SU-DHL-6 (cell line): ENCODE measurements at regions not wholly inside any gene's neighbourhood (a gene's known extent, or its start where the extent isn't known, plus 50 kb on each side); places are given as distances from the start of the nearest gene placed in this dataset.

ENCODE experiments used
- CTCF ChIP-seq: fragments of 200-600 bp; sonication (generic); IDR thresholded peaks from one replicate; pipeline ENCODE4 v1.5.1; 2017; ENCODE audit warnings: antibody characterized with exemption, mild to moderate bottlenecking, low read length, moderate library complexity; ENCODE audit not compliant: insufficient read depth, poor library complexity, severe bottlenecking
- EZH2phosphoT487 ChIP-seq: fragments of 200-600 bp; sonication (generic), shearing (Covaris generic); conservative IDR thresholded peaks from 2 replicates; pipeline ENCODE4 v1.6.1; 2018; ENCODE audit warnings: mild to moderate bottlenecking, antibody characterized with exemption, low read length, moderate library complexity, mixed read lengths

DNA sequence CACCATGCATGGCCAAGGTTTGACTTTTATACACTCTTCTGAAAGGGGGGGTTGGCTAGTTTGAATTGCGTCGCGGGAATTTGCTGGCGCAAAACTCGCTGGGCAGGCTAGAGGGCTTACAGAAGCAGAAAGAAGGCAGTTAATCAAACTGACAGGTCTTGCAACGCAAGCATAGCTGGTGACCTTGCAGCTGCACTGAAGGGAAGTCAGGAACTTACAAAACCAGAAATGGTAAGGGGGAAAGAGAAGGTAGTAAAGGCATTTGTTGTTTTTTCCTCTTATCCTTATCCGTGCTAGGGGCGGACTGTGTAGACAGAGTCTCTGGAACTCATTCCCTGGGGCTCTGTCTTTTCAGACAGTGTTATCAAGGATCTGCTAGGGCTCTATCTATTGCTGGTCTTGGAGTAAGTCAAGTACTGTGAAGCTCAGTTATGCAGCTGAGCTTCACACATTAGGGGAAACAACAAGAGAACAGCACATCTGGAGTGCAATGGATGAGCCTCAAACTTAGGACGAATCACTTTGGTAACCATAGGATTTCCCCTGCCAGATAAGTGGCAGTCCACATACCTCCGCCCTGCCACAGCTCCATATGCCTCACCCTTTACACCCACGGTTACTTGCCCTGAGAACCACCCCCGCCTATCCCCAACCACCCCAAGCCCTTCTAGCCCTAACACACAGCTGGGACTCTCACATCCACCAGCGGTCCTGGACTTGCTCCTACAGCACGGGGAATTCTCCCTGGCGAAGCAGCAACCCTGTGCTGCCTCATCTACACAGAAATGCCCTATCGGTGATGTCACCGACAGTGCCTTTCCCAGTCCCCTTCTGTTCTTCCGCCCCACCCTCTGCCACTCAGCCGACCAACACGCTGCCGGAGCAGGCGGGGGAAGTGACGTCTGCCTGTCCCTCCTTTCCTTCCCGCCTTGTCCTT is 251.4 kb downstream of the FAM72C start:
- TF ChIP-seq CTCF (no peak), EZH2phosphoT487 (no peak)
